GM12874 (cell line): ENCODE measurements at regions not wholly inside any gene's neighbourhood (a gene's known extent, or its start where the extent isn't known, plus 50 kb on each side); places are given as distances from the start of the nearest gene placed in this dataset.

ENCODE experiments used
- CTCF ChIP-seq: IDR thresholded peaks from 2 replicates; pipeline ENCODE4 v1.5.1; 2011; ENCODE audit warnings: low read depth, mild to moderate bottlenecking, control low read depth, low read length, moderate library complexity; ENCODE audit not compliant: insufficient read depth

- TF ChIP-seq CTCF = no peak
Observed at GRCh38 chr3:168205451-168205850, 109.7 kb upstream of the GOLIM4 start.

- TF ChIP-seq CTCF = no peak
Observed at GRCh38 chr3:168197162-168197561, 101.4 kb upstream of the GOLIM4 start.

- no peak for TF ChIP-seq CTCF
Observed at GRCh38 chr3:168191856-168192255, 96.1 kb upstream of the GOLIM4 start.

- TF ChIP-seq CTCF = no peak
Observed at GRCh38 chr3:168187233-168187632, 91.5 kb upstream of the GOLIM4 start.

GRCh38 chr3:168186293-168186983 is 90.7 kb upstream of the GOLIM4 start:
- TF ChIP-seq CTCF = no peak

- no peak for TF ChIP-seq CTCF
Observed at GRCh38 chr3:168183774-168184173, 88.0 kb upstream of the GOLIM4 start.

GRCh38 chr3:168168743-168169142 is 73.0 kb upstream of the GOLIM4 start:
- TF ChIP-seq CTCF = no peak
